ENCODE measurements at regions not wholly inside any gene's neighbourhood (a gene's known extent, or its start where the extent isn't known, plus 50 kb on each side); places are given as distances from the start of the nearest gene placed in this dataset.

DNA sequence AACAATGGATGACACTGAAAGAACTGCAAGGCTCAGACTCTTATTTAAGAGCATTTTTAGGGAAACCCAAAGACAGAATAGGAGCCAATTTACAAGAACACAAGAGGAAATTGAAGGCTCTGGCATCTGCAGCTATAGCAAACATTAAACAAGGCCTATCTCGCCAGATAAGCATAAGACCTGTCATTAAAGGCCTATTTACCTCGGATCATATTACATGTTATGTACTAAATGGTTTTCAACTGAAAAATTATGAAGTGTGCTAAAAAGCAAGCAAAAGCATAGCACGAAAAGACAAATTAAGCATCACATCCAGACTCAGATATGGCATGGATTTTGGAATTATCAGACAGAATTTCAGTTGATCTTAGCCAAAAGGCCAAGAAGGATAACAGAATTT, 617.1 kb downstream of the SQOR start:
- no peak for DNase-seq (ENCODE audit: low read depth)
- H3K4me3 ChIP-seq (ENCODE audit: low read depth, low read length) = no peak overlapping the region
- TF ChIP-seq, protein P1, sequence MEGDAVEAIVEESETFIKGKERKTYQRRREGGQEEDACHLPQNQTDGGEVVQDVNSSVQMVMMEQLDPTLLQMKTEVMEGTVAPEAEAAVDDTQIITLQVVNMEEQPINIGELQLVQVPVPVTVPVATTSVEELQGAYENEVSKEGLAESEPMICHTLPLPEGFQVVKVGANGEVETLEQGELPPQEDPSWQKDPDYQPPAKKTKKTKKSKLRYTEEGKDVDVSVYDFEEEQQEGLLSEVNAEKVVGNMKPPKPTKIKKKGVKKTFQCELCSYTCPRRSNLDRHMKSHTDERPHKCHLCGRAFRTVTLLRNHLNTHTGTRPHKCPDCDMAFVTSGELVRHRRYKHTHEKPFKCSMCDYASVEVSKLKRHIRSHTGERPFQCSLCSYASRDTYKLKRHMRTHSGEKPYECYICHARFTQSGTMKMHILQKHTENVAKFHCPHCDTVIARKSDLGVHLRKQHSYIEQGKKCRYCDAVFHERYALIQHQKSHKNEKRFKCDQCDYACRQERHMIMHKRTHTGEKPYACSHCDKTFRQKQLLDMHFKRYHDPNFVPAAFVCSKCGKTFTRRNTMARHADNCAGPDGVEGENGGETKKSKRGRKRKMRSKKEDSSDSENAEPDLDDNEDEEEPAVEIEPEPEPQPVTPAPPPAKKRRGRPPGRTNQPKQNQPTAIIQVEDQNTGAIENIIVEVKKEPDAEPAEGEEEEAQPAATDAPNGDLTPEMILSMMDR (conservative IDR thresholded peaks at IDR 0.05; ENCODE audit: low read depth, low read length) = no peak

DNA sequence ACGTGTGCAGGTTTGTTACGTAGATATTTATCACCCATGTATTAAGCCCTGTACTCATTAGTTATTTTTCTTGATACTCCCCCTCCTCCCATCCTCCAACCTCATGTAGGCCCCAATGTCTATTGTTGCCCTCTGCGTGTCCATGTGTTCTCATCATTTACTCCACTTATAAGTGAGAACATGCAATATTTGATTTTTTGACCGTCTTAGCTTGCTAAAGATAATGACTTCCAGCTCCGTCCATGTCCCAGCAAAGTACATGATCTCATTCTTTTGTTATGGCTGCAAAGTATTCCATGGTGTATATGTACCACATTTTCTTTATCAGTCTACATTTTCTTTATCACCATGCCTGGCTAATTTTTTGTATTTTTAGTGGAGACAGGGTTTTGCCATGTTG, 623.2 kb downstream of the SQOR start:
- TF ChIP-seq, protein P1 (conservative IDR thresholded peaks at IDR 0.05; ENCODE audit: low read depth, low read length) = no peak
- H3K4me3 ChIP-seq (ENCODE audit: low read depth, low read length) = no peak overlapping the region
- DNase-seq (ENCODE audit: low read depth) = no peak

DNA sequence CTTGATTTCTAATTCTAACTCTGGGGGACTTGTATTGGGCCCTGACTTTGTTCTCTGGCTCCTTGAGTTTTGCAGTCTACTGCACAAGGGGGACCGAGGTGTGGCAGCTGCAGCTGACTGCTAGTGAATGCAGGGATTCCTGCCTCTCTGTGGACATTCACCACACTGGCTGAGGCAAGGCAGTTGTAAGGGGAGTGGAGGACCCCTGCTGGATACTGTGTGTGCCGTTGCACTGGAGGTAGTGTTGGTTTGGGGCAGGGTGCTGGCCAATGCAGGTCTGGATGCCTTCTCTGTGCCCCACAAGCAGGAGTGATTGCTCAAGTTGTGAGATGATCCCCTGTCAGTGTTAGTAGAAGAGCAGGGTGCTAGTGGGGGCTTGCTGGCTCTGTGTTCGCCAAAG, 626.1 kb downstream of the SQOR start:
- TF ChIP-seq, protein P1 (conservative IDR thresholded peaks at IDR 0.05; ENCODE audit: low read depth, low read length) = no peak
- no peak overlapping the region for H3K4me3 ChIP-seq (ENCODE audit: low read depth, low read length)
- no peak for DNase-seq (ENCODE audit: low read depth)

DNA sequence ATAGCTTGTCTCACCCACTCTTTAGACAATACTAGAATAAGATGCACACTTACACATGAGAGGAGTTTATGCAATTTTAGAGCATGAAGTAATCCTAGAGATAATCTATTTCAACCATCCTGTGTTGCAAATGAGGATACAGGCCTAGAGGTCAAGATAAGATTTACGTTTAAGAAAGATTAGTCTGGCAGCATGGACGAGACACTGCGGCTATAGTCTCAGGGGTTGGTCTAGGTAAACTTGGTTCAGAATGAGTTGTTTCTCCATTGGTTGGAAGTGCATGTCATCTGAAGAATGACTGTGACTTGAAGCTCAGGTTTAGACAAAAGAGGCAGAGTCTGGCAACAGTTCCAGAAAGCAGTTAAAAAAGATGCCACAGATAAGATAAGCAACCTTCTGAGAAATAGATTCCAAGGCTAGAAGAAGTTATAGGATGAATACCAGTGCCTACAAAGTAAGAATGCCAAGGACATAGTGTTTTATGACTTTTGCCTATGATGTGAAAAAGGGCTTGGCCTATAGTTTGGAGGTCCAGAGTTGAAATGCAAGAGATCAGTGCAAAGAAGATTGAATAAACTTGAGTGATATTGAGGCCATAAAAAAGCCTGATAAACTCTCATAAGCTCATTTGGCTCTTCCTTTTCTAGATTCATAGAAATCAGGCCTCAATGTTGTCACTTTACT, 631.0 kb downstream of the SQOR start:
- no peak for DNase-seq (ENCODE audit: low read depth)
- H3K4me3 ChIP-seq (ENCODE audit: low read depth, low read length) = no peak overlapping the region
- TF ChIP-seq, protein P1 (conservative IDR thresholded peaks at IDR 0.05; ENCODE audit: low read depth, low read length) = no peak

DNA sequence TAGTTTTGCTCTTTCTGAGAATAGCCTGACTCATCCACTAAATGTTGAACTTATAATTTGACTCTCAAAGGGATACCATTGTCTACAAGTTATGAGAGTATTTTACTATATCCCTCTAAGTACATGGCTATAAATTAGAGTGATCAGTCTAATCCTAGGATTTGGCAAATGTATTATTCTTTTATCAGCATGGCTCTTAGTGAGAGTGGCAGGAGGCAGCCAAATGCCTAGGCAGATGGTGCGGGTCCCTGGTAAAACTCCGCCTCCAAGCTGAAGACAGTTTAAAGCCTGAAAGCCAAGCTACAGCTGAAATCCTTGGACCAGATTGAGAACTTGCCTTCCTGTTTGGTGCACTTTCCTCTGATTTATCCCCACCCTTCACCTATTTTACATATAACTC, 631.8 kb downstream of the SQOR start:
- no peak overlapping the region for H3K4me3 ChIP-seq (ENCODE audit: low read depth, low read length)
- TF ChIP-seq, protein P1 (conservative IDR thresholded peaks at IDR 0.05; ENCODE audit: low read depth, low read length) = no peak
- no peak for DNase-seq (ENCODE audit: low read depth)

DNA sequence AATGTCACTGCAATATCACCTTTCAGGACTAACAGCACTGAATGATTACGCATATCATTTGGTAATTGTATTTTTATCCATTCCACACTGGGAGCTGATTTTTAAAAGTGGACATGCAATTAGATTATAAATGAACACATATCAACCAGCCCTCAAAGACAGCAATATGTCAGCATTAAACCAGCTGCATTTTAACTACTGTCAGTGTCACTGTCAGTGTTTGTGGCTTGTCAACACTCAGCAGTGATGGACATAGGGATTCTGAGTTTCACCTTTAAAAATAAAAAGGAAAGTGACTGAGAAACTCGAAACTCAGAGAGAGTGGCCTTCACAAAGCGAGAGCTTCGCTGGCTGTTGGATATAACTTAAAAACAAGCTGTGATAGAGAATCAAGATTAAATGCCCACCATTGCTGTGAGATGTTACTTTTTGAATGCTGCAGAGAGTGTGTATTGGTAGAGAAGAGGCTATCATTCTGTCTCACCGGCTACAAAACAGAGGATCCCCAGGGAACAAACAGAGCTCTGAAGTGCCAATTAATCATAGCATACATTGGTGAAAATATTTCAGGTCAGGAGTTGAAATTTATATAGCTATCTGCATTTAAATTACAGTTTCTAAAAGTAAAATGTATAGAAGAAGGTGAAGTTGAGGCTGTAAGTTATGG, 635.8 kb downstream of the SQOR start:
- TF ChIP-seq, protein P1 (conservative IDR thresholded peaks at IDR 0.05; ENCODE audit: low read depth, low read length) = no peak
- no peak for DNase-seq (ENCODE audit: low read depth)
- H3K4me3 ChIP-seq (ENCODE audit: low read depth, low read length) = no peak overlapping the region

DNA sequence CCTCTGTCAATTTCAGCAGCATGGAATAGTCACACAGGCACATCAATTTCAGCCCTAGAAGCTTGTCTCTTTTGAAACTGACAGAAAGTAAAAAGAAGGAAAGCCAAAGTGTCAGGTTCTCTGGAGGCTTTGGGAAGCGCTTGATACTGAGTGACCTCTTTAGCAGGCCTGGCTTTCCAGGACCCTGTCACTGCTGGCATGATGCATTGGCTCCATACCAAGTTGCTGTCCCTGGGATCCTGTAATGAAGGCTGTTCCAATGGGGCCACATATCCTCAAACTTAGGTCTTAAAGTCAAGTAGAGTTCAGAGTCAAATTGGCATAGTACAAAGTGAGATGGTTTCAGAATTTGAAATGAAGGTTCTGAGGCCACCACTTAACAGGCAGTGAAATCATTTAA, 640.9 kb downstream of the SQOR start:
- no peak for DNase-seq (ENCODE audit: low read depth)
- H3K4me3 ChIP-seq (ENCODE audit: low read depth, low read length) = no peak overlapping the region
- TF ChIP-seq, protein P1 (conservative IDR thresholded peaks at IDR 0.05; ENCODE audit: low read depth, low read length) = no peak

All from choroid plexus epithelial cell (primary cell).